H1 (cell line): ENCODE measurements at regions not wholly inside any gene's neighbourhood (a gene's known extent, or its start where the extent isn't known, plus 50 kb on each side); places are given as distances from the start of the nearest gene placed in this dataset.

Experiments
- CHD2 ChIP-seq: IDR thresholded peaks from 2 replicates; pipeline ENCODE4 v1.6.1; 2012; ENCODE audit warnings: low read length, improper control_type of control experiment
- CHD7 ChIP-seq: fragments of 300-600 bp; sonication (generic); IDR thresholded peaks from 2 replicates; pipeline ENCODE4 v1.7.1; 2012; ENCODE audit warnings: low read length, moderate library complexity, mild to moderate bottlenecking, inconsistent platforms; ENCODE audit not compliant: insufficient replicate concordance
- EGR1 ChIP-seq: IDR thresholded peaks from 2 replicates; pipeline ENCODE4 v1.6.1; 2011; ENCODE audit warnings: low read depth, low read length, borderline replicate concordance
- KDM4A ChIP-seq: IDR thresholded peaks from one replicate; pipeline ENCODE4 v1.7.1; 2012; ENCODE audit warnings: low read depth, mild to moderate bottlenecking, moderate library complexity, low read length, inconsistent platforms; ENCODE audit not compliant: severe bottlenecking
- POLR2A ChIP-seq, 2 experiments: IDR thresholded peaks; 1 replicate in 1 of 2; 2 replicates in 1 of 2; pipeline ENCODE4 v1.6.1; 2011; ENCODE audit warnings: low read depth in 2 of 2, low read length in 2 of 2, mild to moderate bottlenecking in 2 of 2; ENCODE audit errors: control extremely low read depth in 1 of 2
- RFX5 ChIP-seq: IDR thresholded peaks from 2 replicates; pipeline ENCODE4 v1.6.1; 2011; ENCODE audit warnings: low read depth, low read length, improper control_type of control experiment, borderline replicate concordance
- SIN3A ChIP-seq, 2 experiments: IDR thresholded peaks in 1 of 2; conservative IDR thresholded peaks in 1 of 2; 2 replicates each; pipeline ENCODE4 v1.6.1; 2011 to 2012; ENCODE audit warnings: low read length in 2 of 2, improper control_type of control experiment in 1 of 2, low read depth in 1 of 2, mild to moderate bottlenecking in 1 of 2
- SIX5 ChIP-seq: IDR thresholded peaks from 2 replicates; pipeline ENCODE4 v1.6.1; 2011; ENCODE audit warnings: mild to moderate bottlenecking, low read depth, low read length
- SP1 ChIP-seq: IDR thresholded peaks from 2 replicates; pipeline ENCODE4 v1.6.1; 2011; ENCODE audit warnings: low read depth, low read length
- SP2 ChIP-seq: IDR thresholded peaks from 2 replicates; pipeline ENCODE4 v1.6.1; 2012; ENCODE audit warnings: mild to moderate bottlenecking, low read length, inconsistent platforms
- YY1 ChIP-seq: IDR thresholded peaks from 2 replicates; pipeline ENCODE4 v1.6.1; 2011; ENCODE audit warnings: low read depth, mild to moderate bottlenecking, low read length

GRCh38 chr3:110474397-110474796, 597.2 kb upstream of the NECTIN3 start (continued):
- TF ChIP-seq CHD7, result no peak
- TF ChIP-seq EGR1, result no peak
- TF ChIP-seq POLR2A (IDR thresholded peaks at IDR 0.05; ENCODE audit: control extremely low read depth in 1 of 2, low read depth in 2 of 2, low read length in 2 of 2), result no peak
- no peak for TF ChIP-seq RFX5
- no peak for TF ChIP-seq KDM4A
- no peak for TF ChIP-seq YY1
- no peak for TF ChIP-seq SIN3A (conservative IDR thresholded peaks at IDR 0.05 in 1 of 2, IDR thresholded peaks at IDR 0.05 in 1 of 2; ENCODE audit: low read depth in 1 of 2, low read length in 2 of 2)
- TF ChIP-seq SIX5, result no peak
- TF ChIP-seq SP2, result no peak
- TF ChIP-seq SP1, result no peak
- no peak for TF ChIP-seq CHD2
